Loucy (cell line): ENCODE measurements at regions not wholly inside any gene's neighbourhood (a gene's known extent, or its start where the extent isn't known, plus 50 kb on each side); places are given as distances from the start of the nearest gene placed in this dataset.

Experiments
- CTCF ChIP-seq: fragments of 200-600 bp; sonication (generic); conservative IDR thresholded peaks from 2 replicates; pipeline ENCODE4 v1.5.1; 2014; ENCODE audit warnings: mild to moderate bottlenecking, antibody characterized with exemption, low read length
- EZH2phosphoT487 ChIP-seq: fragments of 200-600 bp; IDR thresholded peaks from 2 replicates; pipeline ENCODE4 v1.6.1; 2018; ENCODE audit warnings: antibody characterized with exemption, mild to moderate bottlenecking, moderate library complexity, borderline replicate concordance

- no peak for TF ChIP-seq CTCF
- TF ChIP-seq EZH2phosphoT487 = no peak
These were observed 264.8 kb upstream of the HNRNPA3 start for GRCh38 chr2:176947754-176948153.
